LNCAP (cell line): ENCODE measurements at regions not wholly inside any gene's neighbourhood (a gene's known extent, or its start where the extent isn't known, plus 50 kb on each side); places are given as distances from the start of the nearest gene placed in this dataset.

Source experiments
- TF ChIP-seq, protein P1 (sequence below): fragments of 450-650 bp; IDR thresholded peaks from 2 replicates; pipeline ENCODE4 v1.5.1; 2017; ENCODE audit warnings: mild to moderate bottlenecking

DNA sequence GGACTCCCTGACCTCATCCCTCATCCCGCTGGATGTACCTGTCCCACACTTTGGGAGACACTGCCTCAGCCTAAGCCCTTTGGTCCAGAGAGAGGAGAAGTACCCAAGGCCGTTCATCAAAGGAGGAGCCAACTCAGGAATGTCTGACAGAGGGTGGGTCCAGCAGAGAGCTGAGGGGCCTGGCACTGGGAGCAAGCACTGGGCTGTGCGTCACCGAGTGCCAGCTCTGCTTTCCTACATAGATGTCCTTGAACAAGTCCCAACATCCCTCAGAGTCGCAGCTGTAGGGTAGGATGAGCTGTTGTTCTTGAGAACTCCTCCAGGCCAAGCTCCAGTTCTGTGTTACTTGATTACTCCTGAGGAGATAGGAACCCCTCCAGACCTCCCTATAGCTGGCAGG lies 68.8 kb upstream of the ACOT11 start:
- TF ChIP-seq, protein P1, sequence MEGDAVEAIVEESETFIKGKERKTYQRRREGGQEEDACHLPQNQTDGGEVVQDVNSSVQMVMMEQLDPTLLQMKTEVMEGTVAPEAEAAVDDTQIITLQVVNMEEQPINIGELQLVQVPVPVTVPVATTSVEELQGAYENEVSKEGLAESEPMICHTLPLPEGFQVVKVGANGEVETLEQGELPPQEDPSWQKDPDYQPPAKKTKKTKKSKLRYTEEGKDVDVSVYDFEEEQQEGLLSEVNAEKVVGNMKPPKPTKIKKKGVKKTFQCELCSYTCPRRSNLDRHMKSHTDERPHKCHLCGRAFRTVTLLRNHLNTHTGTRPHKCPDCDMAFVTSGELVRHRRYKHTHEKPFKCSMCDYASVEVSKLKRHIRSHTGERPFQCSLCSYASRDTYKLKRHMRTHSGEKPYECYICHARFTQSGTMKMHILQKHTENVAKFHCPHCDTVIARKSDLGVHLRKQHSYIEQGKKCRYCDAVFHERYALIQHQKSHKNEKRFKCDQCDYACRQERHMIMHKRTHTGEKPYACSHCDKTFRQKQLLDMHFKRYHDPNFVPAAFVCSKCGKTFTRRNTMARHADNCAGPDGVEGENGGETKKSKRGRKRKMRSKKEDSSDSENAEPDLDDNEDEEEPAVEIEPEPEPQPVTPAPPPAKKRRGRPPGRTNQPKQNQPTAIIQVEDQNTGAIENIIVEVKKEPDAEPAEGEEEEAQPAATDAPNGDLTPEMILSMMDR = no peak

DNA sequence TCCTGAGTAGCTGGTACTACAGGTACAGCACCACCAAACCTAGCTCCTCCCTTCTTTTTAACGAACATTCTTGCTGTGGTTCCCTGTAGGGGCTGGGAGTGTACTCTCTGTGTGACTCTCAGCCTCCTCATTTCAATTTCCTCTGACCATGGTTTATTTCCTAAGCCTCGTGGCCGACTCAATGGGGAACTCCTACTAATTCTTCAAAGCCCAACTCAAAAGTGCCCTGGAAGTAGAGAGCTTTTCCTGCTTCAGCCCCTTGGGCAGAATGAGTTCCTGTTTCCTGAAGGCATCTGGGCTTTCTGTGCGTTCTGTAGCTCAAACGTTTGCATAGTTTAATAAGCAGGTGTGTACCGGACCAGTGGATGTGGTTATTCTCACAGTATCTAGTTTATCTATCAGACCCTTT lies 70.9 kb upstream of the ACOT11 start:
- TF ChIP-seq, protein P1 = no peak

DNA sequence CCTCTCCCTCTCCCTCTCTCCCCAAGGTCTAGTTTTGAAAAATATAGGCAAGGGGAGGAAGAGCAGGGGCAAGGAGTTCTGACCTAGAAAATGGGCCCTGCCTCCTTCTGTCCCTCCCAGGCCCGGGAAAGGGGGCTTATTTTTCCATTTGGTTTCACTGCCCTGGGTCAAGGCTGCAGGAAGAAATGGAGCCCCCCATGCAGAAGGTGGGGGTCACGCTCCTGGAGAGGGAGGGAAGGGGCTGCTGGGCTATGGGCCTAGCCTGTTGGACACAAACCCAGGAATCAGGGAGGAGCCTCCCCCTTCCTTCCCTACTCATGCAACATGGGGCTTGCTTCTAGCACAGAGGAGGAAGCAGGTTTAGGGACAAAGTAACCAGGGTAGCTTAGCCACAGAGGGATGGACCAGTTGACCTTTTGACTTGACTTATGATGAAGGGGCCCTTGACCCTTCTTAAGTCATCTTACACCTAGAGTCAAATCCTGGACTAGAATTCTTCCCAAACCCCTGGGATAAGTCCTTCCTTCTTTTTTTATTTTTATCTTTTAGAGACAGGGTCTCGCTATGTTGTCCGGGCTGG lies 70.4 kb upstream of the SSBP3 start:
- TF ChIP-seq, protein P1 = no peak

DNA sequence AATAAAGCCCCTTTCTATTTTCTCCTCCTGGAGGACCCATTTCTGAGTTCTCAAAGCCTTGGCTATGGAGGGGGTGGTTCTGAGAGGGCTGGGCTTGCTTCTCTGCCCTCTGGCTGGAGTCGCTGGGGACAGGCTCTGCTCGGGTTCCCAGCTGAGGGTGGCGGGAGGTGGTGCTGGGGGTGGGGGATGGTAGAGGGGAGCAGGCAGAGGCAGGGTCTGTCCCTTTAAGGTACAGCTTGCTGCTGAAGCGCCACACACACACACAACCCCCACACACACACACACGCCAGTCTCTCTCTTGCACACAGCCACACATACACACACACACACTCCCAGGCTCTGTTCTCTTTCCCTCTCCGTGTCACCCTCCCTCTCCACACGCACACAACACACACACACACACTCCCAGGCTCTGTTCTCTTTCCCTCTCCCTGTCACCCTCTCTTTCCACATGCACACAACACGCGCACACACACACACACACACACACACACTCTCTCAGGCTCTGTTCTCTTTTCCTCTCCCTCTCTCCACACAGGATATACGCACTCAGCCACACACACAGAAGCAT lies 69.8 kb upstream of the SSBP3 start:
- TF ChIP-seq, protein P1 = no peak

DNA sequence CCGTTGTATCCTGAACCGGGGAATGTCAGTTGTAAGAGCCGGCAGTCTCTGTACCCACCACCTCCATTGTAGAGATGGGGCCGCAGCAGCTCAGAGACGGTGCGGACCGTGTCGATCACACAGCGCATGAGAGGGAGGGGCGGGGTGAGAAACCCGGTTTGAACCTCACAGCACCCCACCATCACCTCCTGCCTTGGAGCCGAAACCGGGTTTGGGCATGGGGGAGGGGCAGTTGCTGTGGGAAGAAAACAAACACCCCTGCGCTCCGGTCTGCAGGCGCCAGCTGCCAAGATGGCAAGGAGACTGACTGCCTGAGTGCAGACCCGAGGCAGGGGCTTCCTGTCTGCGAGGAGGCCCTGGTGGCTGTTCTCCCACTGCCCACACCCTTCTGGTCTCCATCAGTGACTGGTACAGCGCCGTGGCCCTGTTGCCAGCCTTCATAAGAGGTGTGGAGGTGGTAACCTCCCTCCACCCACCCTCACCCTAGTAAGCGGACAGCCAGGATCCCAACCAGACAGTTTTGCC lies 69.2 kb upstream of the SSBP3 start:
- TF ChIP-seq, protein P1 = no peak

DNA sequence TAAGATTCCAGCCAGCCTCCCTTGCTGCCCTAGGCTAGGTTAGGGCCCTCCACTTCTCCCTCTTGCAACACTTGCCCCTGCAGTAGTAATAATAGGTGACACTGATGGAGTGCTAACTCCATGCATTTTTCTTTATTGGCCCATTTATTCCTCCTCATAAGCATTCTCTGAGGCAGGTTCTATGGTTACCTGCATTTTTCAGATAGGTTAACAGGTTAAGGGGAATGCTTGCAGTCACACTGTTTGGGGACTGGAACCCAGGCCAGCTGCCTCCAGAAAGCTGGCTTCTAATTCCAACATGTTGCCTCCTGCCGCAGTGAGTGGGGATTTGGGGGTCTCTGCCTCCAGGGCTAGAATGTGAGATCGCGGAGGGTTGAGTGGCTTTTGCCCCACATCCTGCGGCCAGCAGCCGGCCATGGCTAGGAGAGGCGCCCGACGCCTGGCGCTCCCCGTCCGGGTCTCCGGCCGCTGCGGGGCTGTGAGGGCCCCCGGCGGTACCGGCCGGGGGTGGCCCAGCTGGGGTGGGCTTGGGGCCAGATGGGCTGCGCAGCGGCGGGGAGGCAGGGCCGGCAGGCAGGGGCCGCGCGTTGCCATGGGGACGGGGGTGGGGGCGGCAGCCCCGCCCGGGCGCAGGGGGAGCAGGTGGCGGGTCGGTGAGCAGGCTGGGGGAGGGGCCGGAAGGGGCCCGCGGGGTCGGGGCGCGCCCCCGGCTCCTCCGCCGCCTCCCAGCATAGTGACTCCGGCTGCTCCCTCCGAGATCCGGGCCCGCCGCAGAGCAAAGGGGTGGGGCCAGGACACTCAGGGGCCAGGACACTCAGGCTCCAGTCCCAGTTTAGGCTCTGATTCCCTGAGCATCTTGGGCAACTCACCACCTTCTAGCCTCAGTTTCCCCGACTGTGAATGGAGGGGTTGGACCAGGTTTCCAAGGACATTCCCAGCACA lies 68.4 kb upstream of the SSBP3 start:
- TF ChIP-seq, protein P1 = no peak

DNA sequence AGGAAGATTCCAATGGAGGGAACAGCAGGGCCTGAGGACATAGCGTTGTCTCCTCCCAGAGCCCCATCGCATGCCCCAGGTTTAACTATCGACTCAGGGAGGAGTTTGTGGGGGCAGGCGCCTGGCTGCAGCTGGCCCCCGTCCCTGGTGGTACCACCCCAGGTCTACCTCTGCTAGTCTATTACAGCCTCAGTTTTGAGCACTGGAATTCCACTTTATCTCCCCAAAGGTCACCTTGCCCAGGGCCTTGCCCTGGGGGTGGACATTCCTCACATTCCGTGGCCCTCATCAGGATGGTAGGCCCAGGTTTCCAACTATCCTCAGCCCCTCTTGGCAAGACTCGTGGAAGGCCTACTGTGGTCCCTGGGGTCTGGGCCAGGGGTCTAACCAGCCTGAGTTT lies 65.4 kb upstream of the SSBP3 start:
- TF ChIP-seq, protein P1 = no peak
